GM18867 (cell line): ENCODE measurements at regions not wholly inside any gene's neighbourhood (a gene's known extent, or its start where the extent isn't known, plus 50 kb on each side); places are given as distances from the start of the nearest gene placed in this dataset.

Source experiments
- ATAC-seq: cut with Tn5 transposase; IDR thresholded peaks from one replicate; pipeline ENCODE4 v1.9.1; 2021; ENCODE audit warnings: mild to moderate bottlenecking, moderate library complexity; ENCODE audit not compliant: unreplicated experiment

DNA sequence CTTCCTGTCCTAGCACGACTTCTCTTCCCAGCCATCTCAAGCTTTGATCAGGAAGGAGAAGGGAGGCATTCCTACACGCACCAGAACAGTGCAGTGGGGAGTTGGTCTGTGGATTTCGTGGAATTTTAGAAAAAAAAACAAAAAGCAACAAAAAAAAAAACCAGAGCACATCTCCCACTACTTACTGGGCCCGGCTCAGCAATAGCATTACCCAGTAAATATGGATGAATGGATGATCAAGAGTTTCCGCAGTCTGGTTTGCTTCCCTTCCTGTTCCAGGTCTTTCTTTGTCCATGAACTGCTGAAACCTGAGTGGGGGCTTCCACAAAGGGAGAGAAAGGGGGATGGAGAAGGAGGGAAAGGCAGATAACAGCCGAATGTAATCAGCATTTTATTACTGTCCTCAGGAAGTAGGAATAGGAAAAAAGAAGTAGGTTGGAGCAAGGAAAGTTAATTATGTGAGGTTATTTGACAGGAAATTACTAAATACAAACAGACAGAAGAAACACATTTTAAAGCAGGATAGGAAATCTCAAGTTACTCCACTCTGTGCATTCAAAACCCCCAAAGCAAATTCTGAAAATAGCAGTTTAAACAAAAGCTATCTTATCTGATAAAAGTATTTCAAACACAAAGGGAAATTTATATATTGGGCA, 349.0 kb downstream of the PRL start:
- ATAC-seq, result no peak

DNA sequence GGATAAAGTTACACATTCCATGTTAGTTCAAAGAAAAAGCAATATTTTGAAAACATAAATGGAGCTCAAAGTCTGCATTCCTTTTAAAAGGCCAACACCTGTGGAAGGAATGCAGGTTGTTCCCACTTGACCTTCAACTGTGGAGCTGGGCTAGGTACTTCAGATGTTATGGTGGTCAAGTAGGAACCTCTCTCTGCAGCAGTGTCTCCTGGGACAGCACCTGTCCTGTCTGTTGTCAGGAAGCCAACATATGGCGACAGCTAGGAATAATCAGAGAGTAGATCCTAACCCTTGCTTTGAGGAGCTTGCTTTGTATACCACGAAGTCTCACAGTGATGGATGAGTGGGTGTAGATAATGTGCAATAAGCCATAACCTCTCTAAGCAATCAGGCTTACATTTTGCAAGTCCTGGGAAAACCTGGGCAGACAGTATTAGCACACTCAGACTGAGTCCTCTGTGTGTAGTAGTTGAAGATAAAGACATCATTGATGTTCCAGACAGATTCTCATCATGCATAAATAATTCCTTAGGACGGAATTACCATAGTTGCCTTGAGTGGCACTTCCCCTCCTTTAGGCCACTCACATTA, 347.5 kb downstream of the PRL start:
- no peak for ATAC-seq

DNA sequence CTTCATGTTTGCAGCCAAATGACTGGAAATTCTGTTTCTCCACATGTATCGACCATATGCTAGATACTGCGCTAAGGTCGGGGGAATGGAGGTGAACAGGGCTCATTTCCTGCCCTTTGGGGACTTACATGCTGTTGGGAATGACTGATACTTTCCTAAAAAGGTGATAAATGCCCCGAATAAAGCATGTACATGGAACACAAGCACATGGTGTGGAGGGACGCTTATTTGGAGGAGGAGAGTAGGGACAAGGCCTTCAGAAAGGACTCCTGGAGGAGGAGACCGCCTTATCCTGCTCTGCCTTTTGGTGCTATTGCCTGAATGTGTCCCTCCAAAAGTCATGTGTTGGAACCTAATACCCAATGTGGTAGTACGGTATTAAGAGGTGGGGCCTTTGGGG, 344.5 kb downstream of the PRL start:
- ATAC-seq, result no peak

DNA sequence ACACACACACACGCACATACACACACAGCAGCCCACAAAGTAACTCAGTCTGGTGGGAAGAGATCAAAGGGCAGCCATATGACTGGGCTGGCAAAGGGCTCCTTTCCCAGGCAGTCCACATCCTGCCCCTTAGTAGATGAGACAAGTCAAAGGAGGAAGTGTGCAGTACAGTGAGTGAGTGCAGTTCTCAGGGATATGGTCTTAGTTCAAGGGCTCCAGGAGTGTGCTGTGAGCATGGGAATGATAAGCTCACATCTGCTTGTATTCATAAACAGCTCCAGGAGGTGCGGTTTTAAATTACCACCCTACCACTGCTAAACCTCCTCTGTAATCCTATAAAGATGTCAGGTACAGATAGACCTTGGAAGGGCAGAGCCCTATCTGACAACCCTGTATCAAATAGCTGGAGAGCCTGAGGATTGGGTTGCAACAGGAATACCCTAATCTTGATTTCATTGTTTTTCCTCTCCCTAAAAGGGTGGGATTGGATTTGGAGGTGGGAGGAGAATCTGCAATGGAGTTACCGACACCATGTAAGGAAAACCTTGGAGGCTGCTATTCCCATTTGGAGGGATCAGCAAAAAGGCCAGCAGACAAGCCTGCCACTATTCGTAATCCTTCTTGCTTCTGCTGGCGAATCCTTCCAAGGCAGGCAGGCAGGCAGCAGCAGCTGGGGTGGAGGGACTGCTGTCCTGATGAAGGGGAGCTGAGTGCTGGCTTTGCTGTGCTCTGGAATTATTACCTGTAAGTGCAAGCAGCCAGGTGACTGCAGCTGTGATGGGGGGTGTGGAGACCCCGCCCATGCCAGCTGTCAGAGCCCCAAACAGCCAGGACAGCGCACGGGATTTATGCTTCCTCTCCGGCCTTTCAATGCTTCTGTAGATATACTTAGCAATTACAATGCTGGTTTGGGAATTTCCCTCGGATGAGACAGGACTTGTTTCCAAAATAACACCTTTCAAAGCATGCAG, 342.7 kb downstream of the PRL start:
- ATAC-seq, result no peak

DNA sequence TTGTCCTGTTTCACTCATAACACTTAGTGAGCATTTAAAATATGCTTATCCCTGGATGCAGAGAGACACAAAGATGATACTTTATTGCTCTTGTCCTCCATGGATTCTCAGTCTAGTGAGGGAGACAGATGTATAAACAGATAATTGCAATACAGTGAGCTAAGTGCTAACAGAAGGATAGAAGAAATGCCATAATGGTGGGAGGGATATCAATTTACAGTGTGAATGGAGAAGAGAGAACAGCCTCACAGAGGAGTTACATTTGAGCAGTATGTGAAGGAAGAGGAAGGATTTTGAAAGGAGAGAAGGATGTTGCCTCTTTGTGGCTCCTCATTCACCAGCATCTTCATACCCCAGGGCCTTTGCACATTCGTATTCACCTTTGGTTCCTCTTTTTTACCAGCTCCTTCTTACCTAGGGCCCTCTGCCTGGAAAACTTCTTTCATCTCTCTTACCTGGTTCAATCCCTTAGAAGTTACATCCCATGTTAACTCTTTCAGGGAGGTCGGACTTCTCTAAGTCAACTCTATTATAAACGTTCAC, 341.7 kb downstream of the PRL start:
- ATAC-seq, result no peak

DNA sequence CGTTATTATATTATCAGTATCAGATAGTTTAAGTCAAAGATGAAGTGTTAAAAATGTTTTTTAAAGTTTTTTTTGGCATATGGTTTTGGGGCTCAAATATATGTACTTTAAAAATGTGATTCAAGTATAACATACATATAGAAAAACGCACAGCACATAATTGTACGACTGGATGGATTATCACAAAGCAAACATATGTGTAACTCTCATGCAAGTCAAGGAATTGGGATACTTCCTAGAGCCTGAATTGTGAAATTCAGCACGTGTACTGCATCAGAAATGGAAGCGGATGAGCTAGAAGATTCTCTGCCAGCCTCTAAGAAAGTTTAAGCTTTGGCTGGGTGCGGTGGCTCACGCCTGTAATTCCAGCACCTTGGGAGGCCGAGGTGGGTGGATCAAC, 340.9 kb downstream of the PRL start:
- ATAC-seq, result no peak

DNA sequence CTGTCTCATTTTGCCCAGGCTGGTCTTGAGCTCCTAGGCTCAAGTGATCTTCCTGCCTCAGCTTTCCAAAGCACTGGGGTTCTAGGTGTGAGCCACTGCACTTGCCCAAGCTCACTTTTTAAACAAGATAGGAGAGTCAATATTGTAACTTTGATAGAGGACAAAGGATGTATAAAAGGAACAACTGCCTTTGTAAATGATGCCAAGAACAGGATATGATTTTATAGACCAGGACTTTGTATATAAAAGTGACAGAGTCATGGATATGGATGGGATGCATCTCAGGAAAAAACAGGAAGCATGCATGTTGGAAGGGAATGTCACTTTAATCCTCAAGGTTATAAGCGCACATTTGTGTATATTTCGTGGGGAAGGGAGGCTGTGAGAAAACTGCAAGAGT, 338.4 kb downstream of the PRL start:
- no peak for ATAC-seq

DNA sequence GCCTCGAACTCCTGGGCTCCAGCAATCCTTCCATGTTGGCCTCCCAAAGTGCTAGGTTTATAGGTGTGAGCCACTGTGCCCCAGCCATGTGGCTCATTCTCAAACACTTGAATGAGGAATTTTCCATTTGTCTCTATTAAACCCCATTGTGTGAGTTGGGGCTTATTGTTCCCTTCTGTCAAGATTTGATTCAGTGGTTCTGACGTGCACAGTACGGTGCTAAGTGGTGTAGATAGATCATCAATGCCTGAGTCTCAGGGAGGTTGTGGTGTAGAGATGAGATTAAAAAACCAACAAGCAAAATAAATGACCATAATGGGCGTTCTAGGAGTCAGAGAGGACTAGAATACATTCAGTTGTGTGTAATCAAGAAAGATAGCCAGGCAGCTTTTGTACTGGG, 335.6 kb downstream of the PRL start:
- ATAC-seq, result no peak

DNA sequence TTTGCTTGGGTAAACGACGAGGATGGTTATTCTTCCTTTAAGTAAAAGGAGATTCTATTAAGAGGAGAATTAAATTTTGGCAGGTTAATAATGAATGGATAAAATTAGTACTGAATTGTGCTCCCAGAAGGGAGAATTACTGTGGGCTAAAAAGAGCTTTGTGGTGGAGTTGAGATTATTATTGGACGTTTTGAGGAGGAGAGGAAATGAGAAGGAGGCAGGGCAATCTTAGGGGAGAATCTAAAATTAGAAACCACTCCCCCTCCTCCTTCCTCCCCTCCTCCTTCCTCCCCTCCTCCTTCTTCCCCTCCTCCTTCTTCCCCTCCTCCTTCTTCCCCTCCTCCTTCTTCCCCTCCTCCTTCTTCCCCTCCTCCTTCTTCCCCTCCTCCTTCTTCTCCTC, 331.8 kb downstream of the PRL start:
- no peak for ATAC-seq

DNA sequence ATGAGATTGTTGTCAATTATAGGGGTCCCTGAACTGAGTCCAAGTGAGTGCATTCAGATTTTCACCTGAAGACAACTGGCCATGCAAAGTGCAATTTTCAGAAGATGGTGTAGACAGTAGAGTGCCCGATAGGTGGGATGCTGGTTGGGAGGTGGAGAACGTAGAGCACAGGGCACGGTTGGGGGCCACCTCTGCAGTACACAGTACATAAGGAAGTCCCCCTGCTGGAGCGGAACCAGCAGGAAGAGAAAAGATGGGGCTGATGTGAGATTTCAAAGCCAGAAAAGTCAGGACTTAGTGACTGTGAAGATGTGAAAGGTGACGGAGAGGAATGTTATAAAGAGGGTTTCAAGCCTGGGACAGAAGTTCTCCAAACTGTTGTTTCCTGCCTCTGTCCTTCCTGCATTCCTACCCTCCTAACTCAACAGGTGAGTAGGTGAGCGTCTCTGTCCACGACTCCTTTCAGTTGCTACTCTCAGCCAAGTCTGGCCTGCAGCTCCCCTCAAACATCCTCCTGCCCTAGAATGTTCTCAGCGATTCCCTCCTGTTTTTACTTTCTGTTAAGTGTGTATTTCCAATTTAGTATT, 330.8 kb downstream of the PRL start:
- ATAC-seq, result no peak

DNA sequence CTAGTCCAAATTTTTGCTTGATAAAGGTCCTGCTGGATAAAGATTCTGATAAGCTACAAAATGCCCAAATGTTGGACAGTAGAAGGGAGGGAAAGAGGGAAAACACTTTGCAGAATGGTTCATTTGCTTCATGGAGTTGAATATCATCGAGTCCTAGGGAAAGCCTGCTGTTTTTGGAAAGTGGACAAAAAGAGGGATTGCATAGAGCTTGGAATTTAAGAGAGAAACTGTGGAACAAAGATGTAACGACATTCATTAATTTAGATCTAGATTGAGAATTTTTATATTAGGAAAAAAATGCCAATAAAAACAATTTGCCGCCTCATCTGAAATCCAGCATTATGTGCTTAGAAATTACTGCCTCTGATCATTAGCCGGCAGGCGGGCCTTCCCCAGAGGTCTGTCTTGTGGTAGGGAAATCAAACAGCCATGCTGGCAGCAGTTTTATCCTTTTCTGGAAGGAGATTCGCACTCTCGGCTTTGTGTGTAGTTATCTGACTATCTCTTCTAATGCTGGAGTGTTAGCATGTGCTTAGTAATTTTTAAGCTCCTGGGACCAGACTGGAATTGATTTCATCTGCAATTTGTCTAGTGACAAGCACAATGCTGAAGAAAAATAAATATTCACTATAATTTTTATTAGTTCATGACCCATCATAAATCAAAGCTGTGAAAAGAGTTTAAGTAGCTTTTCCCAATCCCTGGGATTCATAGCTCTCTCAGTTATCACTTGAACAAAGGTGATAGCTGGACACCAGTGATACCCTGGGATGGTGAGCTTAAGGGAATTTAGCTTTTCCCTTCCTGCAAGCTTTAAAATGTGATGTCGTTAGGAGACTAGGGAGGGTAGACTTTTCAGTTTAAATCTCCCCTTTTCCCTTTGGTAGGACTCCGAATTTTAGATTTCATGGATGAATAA, 329.5 kb downstream of the PRL start:
- no peak for ATAC-seq

DNA sequence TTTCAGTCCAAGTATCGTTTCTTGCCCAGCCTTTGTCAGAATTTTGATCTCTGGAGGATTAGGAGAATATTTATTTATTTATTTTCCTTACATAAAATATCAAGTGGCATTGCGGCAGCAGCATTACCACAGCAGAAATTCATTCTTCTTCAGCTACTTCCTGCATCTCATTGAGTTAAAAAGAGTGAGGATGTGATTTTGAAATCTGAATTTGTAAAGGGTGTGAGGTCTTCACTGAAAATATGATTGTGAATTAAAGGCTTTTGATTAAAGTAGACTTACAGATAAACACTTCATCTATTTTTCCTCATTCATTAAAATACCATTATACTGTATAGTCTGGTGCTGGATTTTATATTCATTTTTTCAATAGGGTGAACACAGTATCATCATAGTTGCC, 328.4 kb downstream of the PRL start:
- ATAC-seq, result no peak

DNA sequence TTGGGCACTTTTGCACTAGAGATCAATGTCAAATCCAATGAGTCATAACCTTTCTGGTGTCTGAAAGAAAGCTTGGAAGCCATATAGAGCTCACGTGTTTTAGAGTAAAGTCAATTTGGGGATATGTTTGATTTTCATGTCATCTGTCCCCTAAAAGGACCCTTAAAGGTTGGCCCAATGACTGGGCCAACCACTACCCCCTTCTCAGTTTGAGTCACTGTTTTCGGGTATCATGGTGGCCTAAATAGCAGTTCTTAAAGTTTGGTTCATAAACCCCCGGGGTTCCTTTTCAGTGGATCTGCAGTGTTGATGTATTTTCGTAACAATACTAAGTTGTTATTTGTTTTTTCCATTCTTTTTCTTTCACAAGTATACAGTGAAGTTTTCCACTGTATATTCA, 327.6 kb downstream of the PRL start:
- no peak for ATAC-seq

DNA sequence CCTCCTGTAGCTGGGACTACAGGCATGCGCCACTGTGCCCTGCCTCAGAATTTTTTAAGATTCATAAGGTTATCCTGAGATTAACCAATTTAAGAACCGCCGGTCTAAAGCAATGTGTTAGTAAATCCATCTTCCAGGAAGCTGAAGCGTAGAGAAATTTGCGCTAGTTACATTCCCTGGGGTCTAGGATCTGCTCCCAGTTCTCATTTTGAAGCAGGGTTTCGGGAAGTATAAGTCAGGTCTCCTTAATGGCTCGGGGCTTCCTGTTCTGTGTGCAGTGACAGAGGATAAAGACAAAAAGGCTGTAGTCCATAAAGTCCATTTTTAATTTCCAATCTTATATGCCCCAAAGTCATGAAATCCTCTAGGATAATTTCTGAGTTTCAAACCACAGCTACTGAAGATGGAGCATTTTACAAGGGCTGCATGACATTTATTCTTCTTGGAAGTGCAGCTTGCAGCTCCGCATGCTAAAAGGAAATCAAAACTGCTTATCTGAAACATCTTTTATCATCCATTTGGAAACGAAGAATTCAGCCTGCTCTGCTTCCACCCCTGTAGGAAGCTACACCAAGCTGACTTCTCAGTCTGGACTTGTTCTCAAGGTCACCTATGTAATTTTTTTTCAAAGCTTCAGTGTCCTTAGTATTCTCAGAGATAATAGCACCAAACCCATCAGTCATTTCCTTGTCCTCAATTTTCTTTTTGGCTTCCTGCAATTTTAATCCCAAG, 326.1 kb downstream of the PRL start:
- ATAC-seq, result no peak

DNA sequence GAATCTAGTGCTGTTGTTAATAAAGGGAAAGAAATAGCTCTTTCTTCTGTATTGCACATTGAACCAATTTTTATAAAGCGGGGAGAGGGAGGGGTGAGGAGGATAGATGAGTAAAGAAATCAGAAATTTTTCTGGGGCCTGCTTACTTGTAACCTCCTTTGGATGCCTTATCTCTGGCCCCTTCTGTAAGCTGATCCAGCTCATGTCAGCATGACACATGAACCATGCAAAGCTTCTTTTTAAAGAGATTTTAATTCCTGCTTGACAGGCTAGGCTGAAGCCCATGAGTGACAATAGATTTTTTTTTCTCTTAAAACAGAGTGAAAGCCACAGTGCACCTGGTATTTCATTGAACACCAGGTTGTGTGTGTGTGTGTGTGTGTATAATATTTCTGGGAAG, 325.3 kb downstream of the PRL start:
- no peak for ATAC-seq

DNA sequence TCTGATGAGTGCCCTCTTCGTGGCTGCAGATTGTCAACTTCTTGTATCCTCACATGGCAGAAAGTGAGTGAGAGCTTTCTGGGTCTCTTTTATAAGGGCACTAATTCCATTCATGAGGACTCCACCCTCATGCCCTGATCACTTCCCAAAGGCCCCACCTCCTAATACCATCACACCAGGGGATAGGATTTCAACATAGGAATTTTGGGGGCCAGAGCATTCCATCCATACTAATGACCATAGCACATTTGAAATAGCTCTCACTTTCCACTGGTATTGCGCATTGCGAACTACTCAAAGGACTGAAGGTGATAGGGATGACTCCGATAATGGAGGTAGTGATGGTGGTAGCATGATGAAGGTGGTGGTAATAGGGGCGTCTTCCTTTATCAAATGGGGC, 324.3 kb downstream of the PRL start:
- ATAC-seq, result no peak

DNA sequence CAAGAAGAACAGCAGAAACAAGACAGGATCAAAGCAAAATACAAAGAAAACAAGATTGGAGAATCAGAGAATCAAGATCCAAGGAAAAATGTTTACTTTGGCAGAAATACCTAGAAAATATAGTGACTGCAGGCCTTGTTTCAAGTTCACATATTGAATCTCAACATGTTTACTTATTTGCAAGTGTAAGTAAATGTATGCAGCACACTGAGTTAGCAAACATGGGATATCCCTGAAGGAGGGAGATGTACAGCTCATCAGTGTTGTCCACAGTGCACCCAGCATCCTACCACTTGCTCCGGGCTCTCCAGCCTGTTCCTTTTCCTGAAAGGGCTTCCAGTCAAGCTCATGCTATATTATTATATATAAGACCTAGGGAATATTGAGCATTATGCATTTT, 319.5 kb downstream of the PRL start:
- ATAC-seq, result no peak

DNA sequence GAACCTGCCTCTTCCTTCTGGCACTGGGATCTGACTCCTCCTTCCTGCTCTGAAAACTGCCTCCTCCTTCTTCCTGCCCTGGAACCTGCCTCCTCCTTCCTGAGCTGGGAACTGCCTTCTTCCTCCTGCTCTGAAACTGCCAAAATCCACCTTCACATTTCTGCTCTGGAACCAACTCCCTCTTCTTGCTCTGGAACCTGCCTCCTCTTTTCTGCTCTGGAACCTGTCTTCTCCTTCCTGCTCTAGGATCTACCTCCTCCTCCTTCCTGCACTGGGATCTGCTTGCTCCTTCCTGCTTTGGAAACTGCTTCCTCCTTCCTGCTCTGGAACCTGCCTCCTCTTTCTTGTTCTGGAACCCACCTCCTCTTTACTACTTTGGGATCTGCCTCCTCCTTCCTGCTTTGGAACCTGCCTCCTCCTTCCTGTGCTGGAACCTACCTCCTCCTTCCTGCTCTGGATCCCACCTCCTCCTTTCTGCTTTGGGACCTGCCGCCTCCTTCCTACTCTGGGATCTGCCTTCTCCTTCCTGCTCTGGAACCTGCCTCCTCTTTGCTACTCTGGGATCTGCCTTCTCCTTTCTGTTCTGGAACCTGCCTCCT, 315.5 kb downstream of the PRL start:
- ATAC-seq, result no peak

DNA sequence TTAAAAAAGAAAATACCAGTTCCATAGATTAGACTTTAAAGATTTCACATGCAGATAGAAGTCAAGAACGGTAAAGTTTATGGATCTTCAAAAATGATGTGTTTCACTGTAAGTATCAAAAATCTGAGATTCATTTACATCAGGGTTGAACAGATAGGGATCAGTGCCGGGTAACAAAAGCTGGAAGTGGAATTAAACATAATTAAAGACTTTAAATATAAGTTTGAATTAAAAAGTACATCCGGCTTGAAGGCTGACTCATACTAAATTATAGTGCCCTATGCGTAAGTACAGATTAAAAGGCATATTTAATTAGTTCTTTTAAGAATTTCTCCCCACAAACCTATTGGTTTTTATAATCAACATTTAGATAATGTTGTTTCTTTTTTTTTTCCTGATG, 312.7 kb downstream of the PRL start:
- no peak for ATAC-seq
